SH-SY5Y (cell line): ENCODE measurements at regions not wholly inside any gene's neighbourhood (a gene's known extent, or its start where the extent isn't known, plus 50 kb on each side); places are given as distances from the start of the nearest gene placed in this dataset.

Source experiments
- GATA2 ChIP-seq: IDR thresholded peaks from 2 replicates; pipeline ENCODE4 v1.6.1; 2011; ENCODE audit warnings: mild to moderate bottlenecking, low read depth, low read length
- GATA3 ChIP-seq: IDR thresholded peaks from 2 replicates; pipeline ENCODE4 v1.6.1; 2011; ENCODE audit warnings: low read depth, mild to moderate bottlenecking, low read length, moderate library complexity

GRCh38 chr10:81728692-81729091 is 146.3 kb upstream of the NRG3 start:
- TF ChIP-seq GATA2 (no peak), GATA3 (no peak)
